Activated naive CD8-positive, alpha-beta T cell treated with anti-CD3 and anti-CD28 coated beads, Interleukin-2, amount 10 ng/mL, durations not matched to agents 7 days and 5 days (primary cell): ENCODE measurements at regions not wholly inside any gene's neighbourhood (a gene's known extent, or its start where the extent isn't known, plus 50 kb on each side); places are given as distances from the start of the nearest gene placed in this dataset.

Experiments
- ATAC-seq: fragments of 150-1000 bp; cut with Tn5 transposase; one replicate; pipeline ENCODE4 v1.10.0; 2021; ENCODE audit warnings: low read depth, moderate library complexity
- POLR2A ChIA-PET: fragments of 350-600 bp; sonication (Branson Sonifier 250); formaldehyde crosslinking; loops from one replicate; lab custom pipeline; 2021; ENCODE audit warnings: antibody characterized with exemption; lab: Charles Lee
- DNase-seq: peaks from one replicate; pipeline ENCODE4 v3.0.0; 2021
- H3K27ac Mint-ChIP-seq: one replicate; pipeline ENCODE4 v1.8.0; 2022; ENCODE audit warnings: mild to moderate bottlenecking, mixed read lengths
- H3K27me3 Mint-ChIP-seq: one replicate; pipeline ENCODE4 v1.8.0; 2022; ENCODE audit warnings: mild to moderate bottlenecking, moderate library complexity, mixed read lengths
- H3K36me3 Mint-ChIP-seq: one replicate; pipeline ENCODE4 v1.8.0; 2021; ENCODE audit warnings: mild to moderate bottlenecking, mixed read lengths
- H3K4me1 Mint-ChIP-seq: one replicate; pipeline ENCODE4 v1.8.0; 2021; ENCODE audit warnings: mixed read lengths
- H3K4me3 Mint-ChIP-seq: one replicate; pipeline ENCODE4 v1.8.0; 2022; ENCODE audit warnings: mild to moderate bottlenecking, moderate library complexity, mixed read lengths
- H3K9me3 Mint-ChIP-seq: one replicate; pipeline ENCODE4 v1.8.0; 2021; ENCODE audit warnings: mixed read lengths

DNA sequence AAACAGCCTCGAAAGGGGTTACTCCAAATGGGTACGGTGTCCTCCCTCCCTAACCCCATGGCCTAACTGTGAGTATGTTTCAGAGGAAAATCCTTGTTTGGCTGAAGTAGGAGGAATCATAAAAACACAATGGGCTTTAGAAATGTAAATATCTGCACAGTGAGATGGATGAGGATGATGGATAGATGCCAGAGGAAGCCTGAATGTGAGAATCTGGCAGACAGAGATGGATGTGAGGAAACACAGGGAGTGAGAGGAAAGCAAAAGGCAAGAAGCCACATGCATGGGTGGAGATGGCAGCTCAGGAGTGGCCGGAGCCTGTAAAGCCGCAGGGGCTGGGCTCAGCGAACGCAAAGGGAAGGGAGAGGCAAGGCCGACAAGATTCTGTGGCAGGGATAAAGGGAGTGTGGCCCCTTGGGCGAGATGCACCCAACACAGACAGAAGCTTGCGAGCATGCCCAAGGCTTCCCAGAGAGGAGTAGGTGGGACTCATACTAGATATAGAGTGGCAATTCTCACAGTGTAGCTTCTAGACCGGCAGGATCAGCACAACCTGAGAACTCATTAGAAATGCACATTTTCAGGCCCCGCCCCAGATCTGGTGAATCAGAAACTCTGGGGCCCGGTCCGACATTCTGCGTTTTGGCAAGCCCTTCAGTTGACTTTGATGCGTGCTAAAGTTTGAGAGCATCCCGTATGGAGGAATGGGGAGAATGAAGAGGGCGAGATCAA, 237.3 kb upstream of the CADM1 start:
- DNase-seq = no peak
- Mint-ChIP-seq H3K27me3 (no peaks in the 10 kb centered on the region), H3K9me3 (peaks cover 2% of the 10 kb centered on the region), H3K4me1 (no peaks in the 10 kb centered on the region), H3K4me3 (no peak overlapping the region), H3K36me3 (no peaks in the 10 kb centered on the region), H3K27ac (no peak overlapping the region)
- no peak for ATAC-seq
- POLR2A ChIA-PET = no interaction called here

DNA sequence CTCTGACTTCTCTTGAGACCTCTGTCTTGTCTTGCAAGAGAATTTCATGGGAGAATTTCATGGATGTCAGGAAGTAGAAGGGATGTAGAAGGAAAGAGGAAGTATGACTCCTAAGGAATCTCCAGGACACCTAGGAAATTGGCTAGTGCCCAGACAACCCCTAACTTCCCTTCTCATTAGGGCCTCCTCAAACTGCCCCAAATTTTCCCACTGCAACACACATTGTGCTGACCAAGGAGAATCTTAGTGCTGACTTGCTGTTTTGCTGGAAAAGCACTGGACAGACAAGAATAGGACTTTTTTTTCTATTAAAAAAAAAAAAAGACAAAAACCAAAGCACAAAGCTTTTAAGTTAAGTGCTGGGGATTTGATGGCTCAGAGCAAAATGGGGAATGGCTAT, 236.1 kb upstream of the CADM1 start:
- no peak for ATAC-seq
- no peaks in the 10 kb centered on the region for H3K4me1 Mint-ChIP-seq
- DNase-seq = no peak
- H3K27me3 Mint-ChIP-seq = no peaks in the 10 kb centered on the region
- no peaks in the 10 kb centered on the region for H3K36me3 Mint-ChIP-seq
- peaks cover 2% of the 10 kb centered on the region for H3K9me3 Mint-ChIP-seq
- POLR2A ChIA-PET = no interaction called here
- no peak overlapping the region for H3K4me3 Mint-ChIP-seq
- H3K27ac Mint-ChIP-seq = no peak overlapping the region

- DNase-seq (no peak), ATAC-seq (no peak)
- Mint-ChIP-seq H3K4me1 (no peaks in the 10 kb centered on the region), H3K27ac (no peak overlapping the region), H3K36me3 (no peaks in the 10 kb centered on the region), H3K9me3 (peaks cover 2% of the 10 kb centered on the region), H3K4me3 (no peak overlapping the region), H3K27me3 (no peaks in the 10 kb centered on the region)
- POLR2A ChIA-PET = no interaction called here
Observed at GRCh38 chr11:115739878-115740277, 235.7 kb upstream of the CADM1 start.

- POLR2A ChIA-PET = no interaction called here
- no peaks in the 10 kb centered on the region for H3K4me1 Mint-ChIP-seq
- no peaks in the 10 kb centered on the region for H3K27me3 Mint-ChIP-seq
- H3K36me3 Mint-ChIP-seq = no peaks in the 10 kb centered on the region
- DNase-seq = no peak
- peaks cover 2% of the 10 kb centered on the region for H3K9me3 Mint-ChIP-seq
- H3K4me3 Mint-ChIP-seq = no peak overlapping the region
- no peak overlapping the region for H3K27ac Mint-ChIP-seq
- ATAC-seq = no peak
Observed at GRCh38 chr11:115739146-115739545, 234.9 kb upstream of the CADM1 start.

DNA sequence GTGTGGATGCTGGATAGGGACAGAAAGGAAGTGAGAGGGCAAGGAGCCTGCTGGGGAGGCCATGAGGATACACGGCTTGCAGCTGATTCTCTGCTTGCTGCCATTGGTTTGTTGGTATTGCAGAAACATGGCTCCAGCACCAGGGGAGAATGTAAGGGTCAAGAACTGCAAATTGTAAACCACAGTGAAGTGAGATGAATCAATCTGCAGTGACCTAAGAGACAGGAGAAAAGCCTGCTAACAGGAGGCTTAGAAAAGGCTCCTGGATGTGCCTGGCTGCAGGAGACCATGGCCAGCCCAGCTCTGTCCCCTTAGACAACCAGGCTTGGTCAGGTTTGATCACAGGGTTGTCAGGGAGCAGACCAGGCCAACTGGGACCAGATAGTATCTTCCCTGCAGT, 233.7 kb upstream of the CADM1 start:
- H3K4me1 Mint-ChIP-seq = no peaks in the 10 kb centered on the region
- POLR2A ChIA-PET = no interaction called here

DNA sequence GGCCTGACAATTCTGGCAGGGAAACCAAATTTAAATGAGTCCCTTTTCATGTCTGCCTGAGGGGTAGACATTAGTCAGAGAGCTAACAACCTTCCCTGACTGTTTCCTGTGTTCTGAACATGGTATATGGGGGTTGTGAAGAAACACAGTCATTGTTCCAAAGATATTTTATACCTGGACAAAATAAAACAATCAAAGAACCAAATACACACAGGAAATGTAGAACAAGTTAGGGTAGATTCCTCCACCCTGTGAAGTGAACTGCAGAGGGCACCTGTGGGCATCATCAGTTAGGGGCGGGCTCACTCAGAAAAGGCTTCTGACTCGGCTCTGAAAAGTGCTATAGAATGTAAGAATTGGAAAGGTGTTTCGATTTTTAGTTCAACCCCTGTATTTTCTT, 231.9 kb upstream of the CADM1 start:
- Mint-ChIP-seq H3K9me3 (peaks cover 2% of the 10 kb centered on the region), H3K27ac (no peak overlapping the region), H3K27me3 (no peaks in the 10 kb centered on the region), H3K36me3 (no peaks in the 10 kb centered on the region), H3K4me1 (no peaks in the 10 kb centered on the region), H3K4me3 (no peak overlapping the region)
- ATAC-seq = no peak
- DNase-seq = no peak
- POLR2A ChIA-PET = no interaction called here

More for the DNA sequence above, 233.7 kb upstream of the CADM1 start:
- no peaks in the 10 kb centered on the region for H3K27me3 Mint-ChIP-seq
- no peak overlapping the region for H3K4me3 Mint-ChIP-seq
- H3K9me3 Mint-ChIP-seq = peaks cover 2% of the 10 kb centered on the region
- no peaks in the 10 kb centered on the region for H3K36me3 Mint-ChIP-seq
- H3K27ac Mint-ChIP-seq = no peak overlapping the region
- ATAC-seq (no peak), DNase-seq (no peak)

- Mint-ChIP-seq H3K27ac (no peak overlapping the region), H3K4me1 (no peaks in the 10 kb centered on the region), H3K36me3 (no peaks in the 10 kb centered on the region), H3K9me3 (peaks cover 3% of the 10 kb centered on the region), H3K4me3 (no peak overlapping the region), H3K27me3 (no peaks in the 10 kb centered on the region)
- POLR2A ChIA-PET = no interaction called here
- ATAC-seq = no peak
- DNase-seq = no peak
Observed at GRCh38 chr11:115724666-115725065, 220.5 kb upstream of the CADM1 start.

GRCh38 chr11:115722711-115723110, 218.5 kb upstream of the CADM1 start:
- no peak overlapping the region for H3K4me3 Mint-ChIP-seq

GRCh38 chr11:115721296-115721995, 217.2 kb upstream of the CADM1 start:
- Mint-ChIP-seq H3K36me3 (no peaks in the 10 kb centered on the region), H3K4me3 (no peak overlapping the region)

More at GRCh38 chr11:115722711-115723110, 218.5 kb upstream of the CADM1 start:
- POLR2A ChIA-PET = no interaction called here
- no peak for ATAC-seq
- H3K36me3 Mint-ChIP-seq = no peaks in the 10 kb centered on the region
- H3K27ac Mint-ChIP-seq = no peak overlapping the region
- DNase-seq = no peak
- peaks cover 3% of the 10 kb centered on the region for H3K9me3 Mint-ChIP-seq
- H3K4me1 Mint-ChIP-seq = no peaks in the 10 kb centered on the region
- H3K27me3 Mint-ChIP-seq = no peaks in the 10 kb centered on the region

GRCh38 chr11:115720602-115721245, 216.5 kb upstream of the CADM1 start:
- H3K27ac Mint-ChIP-seq = no peak overlapping the region
- H3K4me3 Mint-ChIP-seq = no peak overlapping the region
- POLR2A ChIA-PET = no interaction called here
- no peaks in the 10 kb centered on the region for H3K36me3 Mint-ChIP-seq
- no peaks in the 10 kb centered on the region for H3K4me1 Mint-ChIP-seq
- no peak for DNase-seq
- no peaks in the 10 kb centered on the region for H3K27me3 Mint-ChIP-seq
- no peak for ATAC-seq
- H3K9me3 Mint-ChIP-seq = peaks cover 3% of the 10 kb centered on the region

More at GRCh38 chr11:115721296-115721995, 217.2 kb upstream of the CADM1 start:
- no peaks in the 10 kb centered on the region for H3K4me1 Mint-ChIP-seq
- H3K27me3 Mint-ChIP-seq = no peaks in the 10 kb centered on the region
- DNase-seq (no peak), ATAC-seq (no peak)
- POLR2A ChIA-PET = no interaction called here
- H3K9me3 Mint-ChIP-seq = peaks cover 3% of the 10 kb centered on the region
- no peak overlapping the region for H3K27ac Mint-ChIP-seq

- Mint-ChIP-seq H3K4me1 (no peaks in the 10 kb centered on the region), H3K27me3 (no peaks in the 10 kb centered on the region), H3K27ac (no peak overlapping the region), H3K9me3 (no peaks in the 10 kb centered on the region), H3K36me3 (no peaks in the 10 kb centered on the region), H3K4me3 (no peak overlapping the region)
- POLR2A ChIA-PET = no interaction called here
- ATAC-seq = no peak
- no peak for DNase-seq
Observed at GRCh38 chr11:115718945-115719344, 214.7 kb upstream of the CADM1 start.

DNA sequence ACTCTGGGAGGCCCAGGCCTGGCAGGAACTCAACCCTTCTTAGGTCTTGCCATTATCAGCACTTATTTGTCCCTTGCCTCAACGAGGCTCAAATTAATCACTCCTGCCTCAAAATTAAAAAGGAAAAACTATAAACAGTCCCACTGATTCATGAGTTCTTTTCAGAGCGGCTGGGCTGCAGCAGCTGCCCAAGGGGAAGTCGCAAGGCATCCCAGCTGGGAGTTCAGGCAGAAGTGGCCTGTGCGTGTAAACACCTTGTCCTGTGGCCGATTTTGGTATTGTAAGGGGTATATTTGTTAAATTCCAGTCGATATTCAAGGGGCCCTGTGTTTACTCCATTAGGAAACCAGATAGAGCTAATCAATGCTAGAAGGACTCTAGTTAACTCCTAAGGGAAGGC, 213.9 kb upstream of the CADM1 start:
- Mint-ChIP-seq H3K4me3 (no peak overlapping the region), H3K9me3 (no peaks in the 10 kb centered on the region), H3K36me3 (no peaks in the 10 kb centered on the region), H3K27me3 (no peaks in the 10 kb centered on the region), H3K27ac (no peak overlapping the region), H3K4me1 (no peaks in the 10 kb centered on the region)
- POLR2A ChIA-PET = no interaction called here
- DNase-seq (no peak), ATAC-seq (no peak)

DNA sequence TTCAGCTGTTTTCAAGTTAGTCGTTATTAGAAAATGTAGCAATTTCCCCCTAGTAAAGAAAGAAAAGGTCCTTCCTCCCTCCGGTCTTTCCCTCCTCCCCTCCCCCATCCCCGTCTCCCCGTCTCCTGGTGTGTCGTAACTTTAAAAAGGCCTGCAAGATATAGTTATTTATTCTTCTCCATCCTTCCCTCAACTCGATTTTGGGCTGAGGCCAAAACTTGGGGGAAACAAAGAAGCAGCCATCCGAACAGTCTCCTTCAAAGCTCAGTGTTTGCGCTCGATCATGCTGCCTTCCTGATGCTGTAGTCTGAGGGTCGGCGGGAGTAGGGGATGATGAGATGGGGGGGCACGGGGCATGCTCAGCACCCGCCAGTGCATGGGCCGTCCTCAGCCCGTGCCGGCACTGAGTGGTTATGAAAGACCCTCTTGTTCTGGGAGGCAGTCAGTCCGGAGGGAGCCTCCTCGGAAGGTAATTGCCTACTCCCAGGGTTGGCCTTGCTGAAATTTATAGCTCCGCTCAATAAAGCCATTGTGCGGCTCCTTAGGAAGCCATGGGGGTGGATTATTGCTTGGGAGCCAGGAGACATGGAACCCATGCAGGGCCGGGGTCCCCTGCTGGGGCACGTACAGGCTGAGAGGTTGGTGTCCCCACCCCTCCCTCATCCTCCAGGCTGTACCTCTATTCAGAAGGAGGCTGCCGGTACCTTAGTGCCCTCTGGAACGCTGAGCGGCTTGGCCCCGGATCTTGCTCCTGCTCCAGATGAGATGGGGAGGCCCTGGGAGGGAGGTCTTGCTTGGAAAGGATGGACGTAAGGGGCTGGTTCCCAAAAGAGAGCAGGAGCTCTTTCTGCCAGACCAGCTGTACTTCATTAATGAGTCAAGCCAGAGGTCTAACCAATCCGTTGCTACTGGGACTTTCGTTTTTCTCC, 212.7 kb upstream of the CADM1 start:
- ATAC-seq (no peak), DNase-seq (no peak)
- no peaks in the 10 kb centered on the region for H3K9me3 Mint-ChIP-seq
- no peak overlapping the region for H3K4me3 Mint-ChIP-seq
- no peak overlapping the region for H3K27ac Mint-ChIP-seq
- no peaks in the 10 kb centered on the region for H3K36me3 Mint-ChIP-seq
- H3K27me3 Mint-ChIP-seq = no peaks in the 10 kb centered on the region
- POLR2A ChIA-PET = no interaction called here
- H3K4me1 Mint-ChIP-seq = no peaks in the 10 kb centered on the region
